Heart right ventricle (tissue), 16 donors: ENCODE measurements at regions not wholly inside any gene's neighbourhood (a gene's known extent, or its start where the extent isn't known, plus 50 kb on each side); places are given as distances from the start of the nearest gene placed in this dataset.
A peak's percentile ranks its signal among the peaks of the same experiment; 100 is the strongest.
"Not testable (repeated sequence)": the region's sequence is repeated elsewhere in the genome, so short reads cannot be mapped to it uniquely, and the experiment has no call there.

Experiments used
- ATAC-seq, 8 donors: fragments of 200-7000 bp; cut with Tn5 transposase; one replicate each; pipeline ENCODE4 v1.9.1; 2020; ENCODE audit warnings: mild to moderate bottlenecking in 8 of 8, moderate library complexity in 8 of 8, moderate number of reproducible peaks in 1 of 8
- DNase-seq, 2 donors: peaks; one replicate each; pipeline ENCODE4 v3.0.0-alpha.2; 2020
- H3K27ac ChIP-seq, 10 donors: fragments of 200-600 bp; sonication (generic) in 2 of 10; one replicate each; pipeline versions ENCODE4 v1.5.0 to v1.8.0; 2020 to 2022; ENCODE audit warnings: mild to moderate bottlenecking in 3 of 10
- H3K27me3 ChIP-seq, 7 donors: fragments of 200-600 bp; one replicate each; pipeline ENCODE4 v1.8.0; 2021 to 2022; ENCODE audit warnings: mild to moderate bottlenecking in 2 of 7
- H3K36me3 ChIP-seq, 9 donors: fragments of 200-600 bp; sonication (generic) in 1 of 9; one replicate each; pipeline versions ENCODE4 v1.5.0 to v1.8.0; 2020 to 2022; ENCODE audit warnings: mild to moderate bottlenecking in 2 of 9
- H3K4me1 ChIP-seq, 9 donors: fragments of 200-600 bp; sonication (generic) in 1 of 9; one replicate each; pipeline versions ENCODE4 v1.5.0 to v1.8.0; 2020 to 2022; ENCODE audit warnings: mild to moderate bottlenecking in 4 of 9
- H3K4me3 ChIP-seq, 10 donors: fragments of 200-600 bp; sonication (generic) in 2 of 10; one replicate each; pipeline versions ENCODE4 v1.5.0 to v1.8.0; 2020 to 2022; ENCODE audit warnings: mild to moderate bottlenecking in 7 of 10, moderate library complexity in 2 of 10
- H3K9me3 ChIP-seq, 11 donors: fragments of 200-600 bp in 10 of 11; sonication (generic) in 2 of 11; one replicate each; pipeline versions ENCODE4 v1.5.0 to v1.8.0; 2013 to 2022; ENCODE audit warnings: mild to moderate bottlenecking in 2 of 11, control low read depth in 1 of 11, moderate library complexity in 1 of 11
- CTCF ChIP-seq, 9 donors: fragments of 200-600 bp; sonication (generic) in 2 of 9; IDR thresholded peaks; one replicate each; pipeline versions ENCODE4 v1.5.0 to v1.8.0; 2021 to 2022; ENCODE audit warnings: antibody characterized with exemption in 9 of 9, mild to moderate bottlenecking in 5 of 9, moderate library complexity in 1 of 9
- whole genome bisulfite sequencing, 2 donors: extraction: QIAGEN DNeasy Blood & Tissue Kit; methylation state at CpG; one replicate each; pipeline ENCODE4 v1.1.7; 2013; ENCODE audit warnings: inconsistent platforms in 1 of 2; 5-methylcytosine and 5-hydroxymethylcytosine counted together
- intact Hi-C, 10 donors: fragments of 100-400 bp; cut with DNase I; formaldehyde crosslinking; loops; one replicate each; pipeline versions ENCODE4 v1.11.1 to v1.14.2; 2022
- donor health status: Arrhythmogenic right ventricular cardiomyopathy.
- donor health status: ischemic (EF 13 %, LVEDD 7.1; RV severe dilation, severe dysfunction).
- donor health status: healthy with polysubstance abuse.
- donor health status: DM: no; HTN: yes; CAD: no.
- donor health status: DM: no; HTN: no; CAD: no.
- donor health status: ischemic (EF 25% LVEDD 6.9; RV normal size, moderate dysfunction).
- donor health status: ischemic (EF 25% LVEDD 5.7; RV mildly dilated, moderate dysfunction).
- donor health status: healthy.
- donor health status: DM: yes; HTN: yes; CAD: no.
- donor health status: Ischemic cardiomyopathy.
- donor health status: ischemic (EF 35%, LVEDD 5.7; RV mildly dilated, moderate dysfunction).
- donor health status: nonischemic (EF 11% LVEDD 7.7; RV severe dilation, severe dysfunction).
- donor health status: DM: yes; HTN: yes; CAD: no.
- donor health status: PGD.
- donor health status: ischemic (EF 29% LVEDD 5.4; RV normal size, mild dysfunction).
- donor health status: nonischemic (EF 23%, LVEDD 6.1; RV moderate dilation, normal function).

- no peak for TF ChIP-seq CTCF (IDR thresholded peaks at IDR 0.05)
- no peak overlapping the region for H3K27ac ChIP-seq
- no peaks in the 10 kb centered on the region for H3K27me3 ChIP-seq
- peaks cover 0 to 3% (median 0%) of the 10 kb centered on the region in 11 donors for H3K9me3 ChIP-seq
- DNase-seq, result no peak
- H3K36me3 ChIP-seq, result no peaks in the 10 kb centered on the region
- no peak overlapping the region for H3K4me3 ChIP-seq
- intact Hi-C loops, result no loop called here
- H3K4me1 ChIP-seq, result peaks cover 0 to 5% (median 0%) of the 10 kb centered on the region in 9 donors
- peak in 1 of 8 donors; percentile 20 for ATAC-seq
Observed at GRCh38 chr1:187689129-187689528, 860.4 kb downstream of the PLA2G4A start.

- Histone ChIP-seq H3K36me3 (no peaks in the 10 kb centered on the region), H3K27ac (no peak overlapping the region), H3K9me3 (peaks cover 0 to 3% (median 0%) of the 10 kb centered on the region in 11 donors), H3K27me3 (no peaks in the 10 kb centered on the region), H3K4me3 (no peak overlapping the region), H3K4me1 (peaks cover 0 to 5% (median 0%) of the 10 kb centered on the region in 9 donors)
- intact Hi-C loops, result no loop called here
- ATAC-seq (no peak), DNase-seq (no peak)
- TF ChIP-seq CTCF (IDR thresholded peaks at IDR 0.05), result no peak
- 68 to 79% methylated on average over 2 of the region's 2 CpGs for WGBS, 2 donors
Observed at GRCh38 chr1:187691439-187691838, 862.7 kb downstream of the PLA2G4A start.

- H3K9me3 ChIP-seq, result peaks cover 0 to 6% (median 0%) of the 10 kb centered on the region in 11 donors
- peaks cover 0 to 5% (median 0%) of the 10 kb centered on the region in 9 donors for H3K4me1 ChIP-seq
- H3K4me3 ChIP-seq, result no peak overlapping the region
- DNase-seq (no peak), ATAC-seq (no peak)
- H3K27ac ChIP-seq, result no peak overlapping the region
- WGBS, 2 donors, result 64 to 72% methylated on average over 5 of the region's 5 CpGs
- H3K36me3 ChIP-seq, result no peaks in the 10 kb centered on the region
- intact Hi-C loops, result no loop called here
- H3K27me3 ChIP-seq, result no peaks in the 10 kb centered on the region
- TF ChIP-seq CTCF (IDR thresholded peaks at IDR 0.05), result no peak
Observed at GRCh38 chr1:187692799-187693198, 864.0 kb downstream of the PLA2G4A start.

- 79 to 83% methylated on average over 3 of the region's 3 CpGs for WGBS, 2 donors
- no peaks in the 10 kb centered on the region for H3K27me3 ChIP-seq
- TF ChIP-seq CTCF (IDR thresholded peaks at IDR 0.05), result no peak
- DNase-seq (no peak), ATAC-seq (no peak)
- H3K27ac ChIP-seq, result no peak overlapping the region
- H3K36me3 ChIP-seq, result no peaks in the 10 kb centered on the region
- intact Hi-C loops, result no loop called here
- H3K9me3 ChIP-seq, result peaks cover 0 to 6% (median 0%) of the 10 kb centered on the region in 11 donors
- H3K4me1 ChIP-seq, result no peaks in the 10 kb centered on the region
- H3K4me3 ChIP-seq, result no peak overlapping the region
Observed at GRCh38 chr1:187696073-187696472, 867.3 kb downstream of the PLA2G4A start.

GRCh38 chr1:187703138-187704130 is 874.7 kb downstream of the PLA2G4A start:
- H3K36me3 ChIP-seq, intact Hi-C loops, H3K27me3 ChIP-seq, H3K4me3 ChIP-seq, H3K4me1 ChIP-seq, DNase-seq, ATAC-seq, H3K27ac ChIP-seq, H3K9me3 ChIP-seq: not testable (repeated sequence)
- WGBS, 2 donors, result 87 to 95% methylated on average over 35 to 42 of the region's 46 CpGs
